ENCODE measurements at regions not wholly inside any gene's neighbourhood (a gene's known extent, or its start where the extent isn't known, plus 50 kb on each side); places are given as distances from the start of the nearest gene placed in this dataset.
"Not testable (repeated sequence)": the region's sequence is repeated elsewhere in the genome, so short reads cannot be mapped to it uniquely, and the experiment has no call there.

- peak; percentile 1 for DNase-seq (ENCODE audit: low read depth)
Measured at GRCh38 chr9:100639854-100640253, 62.0 kb downstream of the CAVIN4 start.

DNA sequence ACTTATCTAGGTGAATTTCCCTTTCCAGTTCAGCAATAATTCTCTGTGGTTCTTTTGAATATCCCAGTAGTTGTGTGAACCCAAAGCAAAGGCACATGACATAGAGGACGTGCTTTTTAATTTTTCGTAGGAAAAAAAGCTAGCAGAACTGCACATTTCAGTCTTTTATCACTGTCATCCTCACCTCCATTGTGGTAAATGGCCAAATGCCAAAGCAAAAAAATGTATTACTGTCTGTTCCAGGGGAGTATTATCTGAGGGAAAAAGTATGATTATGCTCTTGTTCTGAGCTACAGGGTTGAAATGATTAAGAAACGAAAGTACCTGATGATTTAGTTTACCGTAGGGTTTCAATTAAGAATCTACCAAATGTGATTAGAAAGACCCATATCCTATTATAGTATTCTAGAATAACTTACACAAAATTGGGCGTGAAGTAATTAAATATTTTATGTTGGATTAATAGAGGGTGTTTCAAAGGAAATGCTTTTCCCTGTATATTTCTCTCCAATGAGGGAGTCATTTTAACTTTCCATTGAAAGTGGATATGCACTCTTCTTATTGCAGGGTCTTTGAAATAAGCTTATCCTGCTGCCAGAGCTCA, 62.7 kb downstream of the CAVIN4 start:
- no peak for DNase-seq (ENCODE audit: low read depth)

GRCh38 chr9:100641166-100641565, 63.3 kb downstream of the CAVIN4 start:
- DNase-seq (ENCODE audit: low read depth) = no peak

DNA sequence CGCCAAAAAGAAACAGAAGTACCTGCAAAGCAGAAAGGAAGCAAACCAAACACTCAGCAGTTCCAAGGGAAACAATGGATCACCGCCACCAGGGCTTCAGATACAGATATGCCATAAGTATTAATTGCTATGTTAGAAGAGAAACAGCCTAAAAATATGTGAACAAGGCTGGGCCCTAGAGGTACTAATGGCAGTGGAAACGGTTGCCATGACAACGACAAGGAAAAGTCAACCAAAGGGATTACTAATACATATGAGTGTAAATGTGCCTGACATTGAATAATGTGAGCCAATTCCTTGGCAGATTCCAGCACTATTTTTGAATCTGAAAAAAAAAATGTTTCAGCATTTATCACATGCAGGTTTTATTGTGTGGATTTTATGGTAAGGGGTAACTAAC, 75.0 kb downstream of the CAVIN4 start:
- peak; percentile 4 for DNase-seq (ENCODE audit: low read depth)

DNA sequence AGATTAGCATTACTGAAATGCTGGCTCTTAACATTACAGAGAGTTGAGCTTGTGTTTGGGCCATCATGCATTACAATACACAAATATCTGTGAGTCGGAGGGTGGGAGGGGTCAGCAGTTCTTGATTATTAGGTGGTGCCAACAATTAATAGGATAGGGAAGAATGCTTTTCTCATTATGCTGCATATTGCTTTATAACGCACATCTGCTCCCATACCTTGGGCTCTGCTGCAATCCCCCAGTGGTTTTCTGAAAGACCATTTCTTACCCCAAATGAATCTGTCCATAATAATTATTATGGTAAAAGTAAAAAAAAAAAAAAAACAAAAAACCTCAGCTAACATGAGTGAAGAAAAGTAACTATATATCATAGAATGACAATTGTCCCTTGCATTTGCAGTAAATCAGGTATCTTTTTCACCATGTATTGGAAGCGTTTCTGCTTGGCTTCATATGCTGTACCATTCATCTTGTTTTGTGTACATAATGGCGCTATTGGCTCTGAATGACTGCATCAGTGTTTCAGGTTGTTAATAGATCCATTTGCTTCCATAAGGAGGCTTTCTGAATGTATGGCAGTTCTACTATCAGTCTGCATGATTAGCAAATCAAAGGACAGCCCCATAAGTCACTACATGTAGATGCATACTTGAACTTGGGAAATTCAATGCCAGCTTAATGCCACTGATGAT, 75.9 kb downstream of the CAVIN4 start:
- no peak for DNase-seq (ENCODE audit: low read depth)

DNA sequence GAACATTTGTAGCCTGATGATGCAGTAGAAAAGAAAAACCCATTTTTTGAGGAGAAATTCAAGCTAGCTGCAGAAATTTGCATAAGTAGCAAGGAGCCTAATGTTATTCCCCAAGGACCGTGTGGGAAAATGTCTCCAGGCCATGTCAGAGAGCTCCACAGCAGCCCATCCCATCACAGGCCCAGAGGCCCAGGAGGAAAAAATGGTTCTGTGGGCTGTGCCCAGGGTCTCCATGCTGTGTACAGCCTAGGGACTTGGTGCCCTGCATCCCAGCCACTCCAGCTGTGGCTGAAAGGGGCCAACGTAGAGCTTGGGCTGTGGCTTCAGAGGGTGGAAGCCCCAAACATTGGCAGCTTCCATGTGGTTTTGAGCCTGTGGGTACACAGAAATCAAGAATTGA, 79.0 kb downstream of the CAVIN4 start:
- not testable (repeated sequence) for DNase-seq (ENCODE audit: low read depth)

DNA sequence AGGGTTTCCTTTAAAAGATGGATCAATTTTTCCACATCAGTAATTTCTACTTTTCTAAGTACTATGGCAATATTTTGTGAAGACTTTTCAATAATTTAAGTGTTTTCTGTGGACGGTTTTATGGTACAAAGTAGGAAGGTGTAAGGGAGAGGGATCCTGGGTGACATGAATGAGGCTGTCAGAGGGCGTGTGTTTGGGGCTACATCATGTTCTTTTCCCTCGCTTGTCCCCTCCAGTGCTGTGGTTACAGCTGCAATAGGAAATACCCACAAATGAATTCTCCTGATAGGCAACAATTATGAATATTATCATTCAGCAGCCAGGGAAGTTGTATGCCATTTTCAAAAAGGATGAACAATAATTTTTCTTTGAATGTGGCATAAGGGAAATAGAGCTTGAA, 83.8 kb downstream of the CAVIN4 start:
- DNase-seq (ENCODE audit: low read depth) = no peak

GRCh38 chr9:100662122-100662521, 84.2 kb downstream of the CAVIN4 start:
- DNase-seq (ENCODE audit: low read depth) = no peak

GRCh38 chr9:100667448-100667847, 89.6 kb downstream of the CAVIN4 start:
- no peak for DNase-seq (ENCODE audit: low read depth)

DNA sequence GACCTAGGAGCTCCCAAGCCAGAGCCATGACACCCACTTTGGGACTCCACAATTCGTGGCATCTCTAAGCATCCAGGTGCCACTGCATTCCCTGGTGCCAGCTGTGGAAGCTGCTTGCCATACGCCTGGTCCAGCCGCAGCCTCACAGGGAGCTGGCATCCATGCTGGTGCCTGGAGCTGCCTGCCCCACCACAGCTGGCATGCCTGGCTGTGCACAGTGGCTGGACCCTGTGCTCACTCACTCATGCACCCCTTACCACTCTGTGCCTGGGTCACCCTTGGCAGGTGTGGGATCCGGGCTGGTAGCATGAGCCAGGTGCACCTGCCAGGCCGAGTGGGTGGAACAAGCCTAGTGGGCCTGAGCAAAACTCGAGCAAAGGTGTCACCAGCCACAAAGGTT, 90.1 kb downstream of the CAVIN4 start:
- no peak for DNase-seq (ENCODE audit: low read depth)

DNA sequence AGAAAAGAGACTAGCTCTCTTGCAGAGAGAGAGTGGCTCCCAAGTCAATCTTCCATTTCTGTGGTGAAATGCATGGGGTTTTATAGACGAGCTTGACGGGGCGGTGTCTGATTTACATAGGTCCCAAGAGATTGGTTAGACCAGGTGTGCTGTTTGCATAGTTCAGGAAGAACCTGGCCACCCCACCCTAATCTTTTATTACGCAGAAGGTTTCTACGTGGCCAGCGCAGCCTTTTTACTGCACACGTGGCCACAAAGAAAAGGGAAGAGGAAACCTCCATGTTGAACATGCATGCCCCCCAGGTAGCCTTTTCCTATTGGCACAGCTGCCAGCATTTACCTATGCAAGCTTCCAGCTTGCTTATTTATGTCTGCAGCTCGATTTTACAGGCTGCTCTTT, 92.1 kb downstream of the CAVIN4 start:
- no peak for DNase-seq (ENCODE audit: low read depth)

- no peak for DNase-seq (ENCODE audit: low read depth)
Measured at GRCh38 chr9:100670719-100671118, 92.8 kb downstream of the CAVIN4 start.

- no peak for DNase-seq (ENCODE audit: low read depth)
Measured at GRCh38 chr9:100671898-100672297, 94.0 kb downstream of the CAVIN4 start.

DNA sequence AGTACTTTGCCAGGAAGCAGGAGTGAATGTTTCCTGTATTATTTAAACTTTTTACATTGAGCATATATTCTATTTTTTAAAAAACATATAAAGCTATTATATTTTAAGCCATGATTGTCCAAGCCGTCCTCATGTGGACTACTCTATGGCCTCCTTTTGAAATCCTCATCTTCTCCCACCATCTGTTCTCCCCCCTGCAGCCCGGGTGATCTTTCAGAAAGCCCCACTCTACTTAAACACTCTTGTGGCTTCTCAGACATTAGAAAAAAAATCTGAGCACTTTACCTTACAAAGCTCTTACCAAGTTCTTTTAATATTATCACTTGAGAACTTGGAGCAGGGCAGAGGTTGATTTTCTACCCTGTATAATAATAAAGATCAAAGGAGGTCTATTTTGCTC, 95.4 kb downstream of the CAVIN4 start:
- no peak for DNase-seq (ENCODE audit: low read depth)

DNA sequence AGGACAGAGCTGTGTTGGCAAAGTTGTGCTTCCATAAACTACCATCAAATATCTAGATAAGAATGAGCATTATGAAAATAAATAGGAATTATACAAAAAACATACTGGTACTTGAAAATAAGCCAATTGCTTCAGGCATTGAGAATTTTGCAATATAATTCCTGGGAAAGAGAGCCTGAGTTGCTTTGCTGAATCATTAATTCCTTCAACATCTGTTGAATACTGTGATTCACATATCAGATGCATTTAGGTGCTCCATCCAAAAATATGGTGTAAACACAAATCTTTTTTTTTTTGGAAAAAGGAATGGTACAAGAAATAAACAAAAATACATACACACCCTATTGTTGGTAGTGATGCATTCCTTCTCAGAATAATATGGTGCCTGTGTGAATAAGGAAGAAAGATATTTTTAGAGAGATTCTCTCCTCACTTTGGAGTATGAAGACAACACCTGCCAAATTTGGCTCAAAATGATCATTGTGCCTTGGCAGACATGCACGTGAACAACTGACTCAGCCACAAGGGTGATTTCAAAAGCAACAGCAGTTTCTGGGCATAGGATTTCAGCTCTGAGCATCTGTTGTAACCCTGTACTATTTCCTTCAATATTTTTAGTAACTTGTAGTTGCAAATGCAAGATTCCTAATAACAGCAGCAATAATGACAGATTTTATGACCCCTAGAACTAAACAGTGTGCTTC, 96.7 kb downstream of the CAVIN4 start:
- peak; percentile 14 for DNase-seq (ENCODE audit: low read depth)

DNA sequence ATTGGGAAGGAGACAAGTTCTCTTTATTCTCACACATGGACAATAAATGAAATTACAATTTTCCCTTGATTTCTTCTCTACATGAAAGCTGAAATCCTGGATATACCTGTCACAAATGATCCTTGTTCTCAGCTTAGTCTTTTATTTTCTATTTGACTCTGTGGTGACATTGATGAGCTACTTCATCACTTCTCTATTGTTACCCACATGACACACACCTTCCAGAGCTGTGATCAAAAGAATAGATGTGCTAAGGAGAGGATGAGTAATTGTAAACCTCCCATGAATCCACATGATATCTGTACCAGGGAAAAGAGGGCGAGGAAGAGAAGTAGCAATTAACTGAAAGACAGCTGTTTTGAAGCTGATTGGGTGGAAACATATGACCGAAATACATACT, 102.0 kb downstream of the CAVIN4 start:
- DNase-seq (ENCODE audit: low read depth) = no peak

DNA sequence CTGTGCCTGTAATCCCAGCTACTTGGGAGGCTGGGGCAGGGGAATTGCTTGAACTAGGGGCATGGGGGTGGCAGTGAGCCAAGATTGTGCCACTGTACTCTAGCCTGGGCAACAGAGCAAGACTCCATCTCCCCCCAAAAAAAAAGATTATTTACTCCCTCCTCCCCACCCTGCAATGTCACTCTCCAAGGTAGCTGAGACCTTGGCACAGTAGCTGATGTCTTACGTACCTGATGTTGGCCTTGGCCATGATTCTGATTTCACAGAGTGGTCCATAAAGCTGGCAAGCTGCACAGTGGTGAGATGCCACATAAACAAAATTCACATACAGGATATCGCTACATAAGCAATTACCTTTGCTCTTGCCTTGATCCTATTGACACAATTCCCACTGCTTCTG, 108.5 kb downstream of the CAVIN4 start:
- no peak for DNase-seq (ENCODE audit: low read depth)

- DNase-seq (ENCODE audit: low read depth) = no peak
Measured at GRCh38 chr9:100689635-100690034, 111.8 kb downstream of the CAVIN4 start.

GRCh38 chr9:100690438-100690837, 112.6 kb downstream of the CAVIN4 start:
- no peak for DNase-seq (ENCODE audit: low read depth)

DNA sequence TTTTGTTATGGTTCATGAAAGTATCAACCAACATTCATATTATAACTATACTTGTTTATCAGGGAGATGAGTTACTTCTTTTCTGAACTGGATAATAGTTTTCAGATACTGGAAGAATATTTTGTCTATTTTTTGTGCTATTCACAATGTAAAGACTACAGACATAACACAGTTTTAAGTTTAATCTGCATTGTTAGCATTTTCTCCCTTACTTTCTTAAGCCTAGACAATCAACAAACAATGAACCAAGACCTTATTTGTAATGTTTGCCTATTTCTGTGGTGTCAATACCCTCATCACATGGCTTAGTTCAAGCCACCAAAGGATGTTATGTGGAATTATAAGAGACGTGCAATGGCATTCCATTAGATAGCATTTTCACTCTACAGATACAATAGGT, 119.5 kb downstream of the CAVIN4 start:
- DNase-seq (ENCODE audit: low read depth) = no peak

DNA sequence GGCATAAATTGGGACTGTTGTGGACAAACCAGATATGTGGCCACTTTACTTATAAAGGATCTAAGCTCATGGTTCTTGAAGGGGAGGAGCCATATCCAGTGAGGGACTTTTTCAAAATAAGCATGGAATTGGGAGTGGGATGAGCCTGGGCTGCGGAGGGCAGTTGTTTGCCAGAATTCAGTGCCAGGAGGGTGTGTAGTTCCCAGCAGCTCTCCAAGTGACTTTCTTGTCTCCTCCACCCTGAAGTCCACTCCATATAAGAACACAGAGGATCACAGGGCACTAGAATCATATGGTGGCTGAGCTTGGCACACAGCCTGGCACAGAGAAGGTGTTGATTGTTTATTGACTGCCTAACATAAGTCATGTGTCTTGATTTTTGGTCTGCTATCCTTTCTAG, 121.1 kb downstream of the CAVIN4 start:
- DNase-seq (ENCODE audit: low read depth) = no peak

GRCh38 chr9:100699668-100700067, 121.8 kb downstream of the CAVIN4 start:
- DNase-seq (ENCODE audit: low read depth) = no peak

- DNase-seq (ENCODE audit: low read depth) = no peak
Measured at GRCh38 chr9:100700689-100701318, 122.9 kb downstream of the CAVIN4 start.

All from LHCN-M2 (cell line).